ENCODE measurements at regions not wholly inside any gene's neighbourhood (a gene's known extent, or its start where the extent isn't known, plus 50 kb on each side); places are given as distances from the start of the nearest gene placed in this dataset.

- no peak for DNase-seq
These were observed 246.7 kb downstream of the HS3ST1 start for GRCh38 chr4:11182031-11182430.

GRCh38 chr4:11179796-11180195 lies 248.9 kb downstream of the HS3ST1 start:
- DNase-seq: no peak

GRCh38 chr4:11178433-11178832 lies 250.3 kb downstream of the HS3ST1 start:
- no peak for DNase-seq

GRCh38 chr4:11175374-11175773 lies 253.3 kb downstream of the HS3ST1 start:
- no peak for DNase-seq

- DNase-seq: no peak
These were observed 262.1 kb downstream of the HS3ST1 start for GRCh38 chr4:11166606-11167005.

- DNase-seq: no peak
These were observed 262.7 kb downstream of the HS3ST1 start for GRCh38 chr4:11166034-11166433.

GRCh38 chr4:11165052-11165451 lies 263.6 kb downstream of the HS3ST1 start:
- DNase-seq: no peak

- DNase-seq: no peak
These were observed 268.4 kb downstream of the HS3ST1 start for GRCh38 chr4:11160288-11160687.

- no peak for DNase-seq
These were observed 269.7 kb downstream of the HS3ST1 start for GRCh38 chr4:11158971-11159370.

- DNase-seq: peak; percentile 32
These were observed 273.4 kb downstream of the HS3ST1 start for GRCh38 chr4:11155208-11155867.

- DNase-seq: no peak
These were observed 275.4 kb downstream of the HS3ST1 start for GRCh38 chr4:11153171-11153750.

GRCh38 chr4:11152684-11153083 lies 276.0 kb downstream of the HS3ST1 start:
- no peak for DNase-seq

- DNase-seq: no peak
These were observed 277.2 kb downstream of the HS3ST1 start for GRCh38 chr4:11151500-11151899.

- DNase-seq: no peak
These were observed 279.0 kb downstream of the HS3ST1 start for GRCh38 chr4:11149612-11150259.

GRCh38 chr4:11139871-11140270 lies 288.8 kb downstream of the HS3ST1 start:
- DNase-seq: no peak

GRCh38 chr4:11138964-11139363 lies 289.7 kb downstream of the HS3ST1 start:
- DNase-seq: no peak

- no peak for DNase-seq
These were observed 294.0 kb downstream of the HS3ST1 start for GRCh38 chr4:11134705-11135104.

GRCh38 chr4:11133868-11134267 lies 294.8 kb downstream of the HS3ST1 start:
- DNase-seq: no peak

- DNase-seq: no peak
These were observed 296.2 kb downstream of the HS3ST1 start for GRCh38 chr4:11132478-11132877.

GRCh38 chr4:11131491-11131890 lies 297.2 kb downstream of the HS3ST1 start:
- no peak for DNase-seq

GRCh38 chr4:11130195-11130970 lies 298.3 kb downstream of the HS3ST1 start:
- no peak for DNase-seq

GRCh38 chr4:11120435-11120834 lies 308.3 kb downstream of the HS3ST1 start:
- DNase-seq: no peak

- DNase-seq: no peak
These were observed 309.2 kb downstream of the HS3ST1 start for GRCh38 chr4:11119474-11119873.

- no peak for DNase-seq
These were observed 310.2 kb downstream of the HS3ST1 start for GRCh38 chr4:11118513-11118912.

Measured in right hindlimb (tissue), 1 donor.